Peyer's patch (tissue), 4 donors: ENCODE measurements at regions not wholly inside any gene's neighbourhood (a gene's known extent, or its start where the extent isn't known, plus 50 kb on each side); places are given as distances from the start of the nearest gene placed in this dataset.

Experiments used
- DNase-seq, 3 donors: peaks; one replicate each; pipeline ENCODE4 v3.0.0-alpha.2; 2017 to 2019
- H3K27ac ChIP-seq, 4 donors: fragments of 200-600 bp; sonication (generic); one replicate each; pipeline ENCODE4 v1.5.1; 2016 to 2019
- H3K27me3 ChIP-seq, 2 donors: fragments of 200-600 bp; sonication (generic); one replicate each; pipeline ENCODE4 v1.5.1; 2019
- H3K36me3 ChIP-seq, 3 donors: fragments of 200-600 bp; sonication (generic); one replicate each; pipeline ENCODE4 v1.5.1; 2016 to 2019
- H3K4me1 ChIP-seq, 4 donors: fragments of 200-600 bp; sonication (generic); one replicate each; pipeline ENCODE4 v1.5.1; 2016 to 2019
- H3K4me3 ChIP-seq, 4 donors: fragments of 200-600 bp; sonication (generic); 1 replicate in 3 of 4; 2 replicates in 1 of 4; pipeline ENCODE4 v1.5.1; 2016 to 2019; ENCODE audit warnings: mild to moderate bottlenecking in 1 of 4
- H3K9me3 ChIP-seq, 4 donors: fragments of 200-600 bp; sonication (generic); one replicate each; pipeline ENCODE4 v1.5.1; 2016 to 2019; ENCODE audit warnings: mild to moderate bottlenecking in 1 of 4
- CTCF ChIP-seq, 6 experiments: fragments of 450-650 bp in 4 of 6; fragments of 200-600 bp in 2 of 6; sonication (generic) in 1 of 6; IDR thresholded peaks; one replicate each; pipeline ENCODE4 v1.5.1; 2017 to 2019; ENCODE audit warnings: antibody characterized with exemption in 6 of 6, mild to moderate bottlenecking in 3 of 6, moderate library complexity in 1 of 6
- POLR2A ChIP-seq, 2 donors: fragments of 450-650 bp; IDR thresholded peaks; one replicate each; pipeline ENCODE4 v1.5.1; 2017; ENCODE audit warnings: antibody characterized with exemption in 2 of 2, mild to moderate bottlenecking in 2 of 2, moderate library complexity in 2 of 2

- Histone ChIP-seq H3K9me3 (no peaks in the 10 kb centered on the region), H3K36me3 (no peaks in the 10 kb centered on the region), H3K4me1 (no peaks in the 10 kb centered on the region), H3K27ac (no peak overlapping the region), H3K4me3 (no peak overlapping the region), H3K27me3 (no peaks in the 10 kb centered on the region)
- no peak for DNase-seq
- TF ChIP-seq POLR2A (IDR thresholded peaks at IDR 0.05) (no peak), CTCF (IDR thresholded peaks at IDR 0.05) (no peak)
Observed at GRCh38 chr4:100816436-100817045, 298.7 kb upstream of the EMCN start.

GRCh38 chr4:100811046-100811445 lies 293.2 kb upstream of the EMCN start:
- Histone ChIP-seq H3K27me3 (no peaks in the 10 kb centered on the region), H3K4me1 (no peaks in the 10 kb centered on the region), H3K27ac (no peak overlapping the region), H3K9me3 (no peaks in the 10 kb centered on the region), H3K36me3 (no peaks in the 10 kb centered on the region), H3K4me3 (no peak overlapping the region)
- TF ChIP-seq POLR2A (IDR thresholded peaks at IDR 0.05) = no peak
- no peak for DNase-seq

GRCh38 chr4:100809506-100809905 lies 291.7 kb upstream of the EMCN start:
- Histone ChIP-seq H3K36me3 (no peaks in the 10 kb centered on the region), H3K27me3 (no peaks in the 10 kb centered on the region), H3K9me3 (no peaks in the 10 kb centered on the region), H3K4me1 (no peaks in the 10 kb centered on the region), H3K4me3 (no peak overlapping the region), H3K27ac (no peak overlapping the region)
- DNase-seq = no peak
- TF ChIP-seq CTCF (IDR thresholded peaks at IDR 0.05) = no peak
- no peak for TF ChIP-seq POLR2A (IDR thresholded peaks at IDR 0.05)

- Histone ChIP-seq H3K4me3 (no peak overlapping the region), H3K4me1 (no peaks in the 10 kb centered on the region), H3K27me3 (no peaks in the 10 kb centered on the region), H3K36me3 (no peaks in the 10 kb centered on the region), H3K27ac (no peak overlapping the region), H3K9me3 (no peaks in the 10 kb centered on the region)
- TF ChIP-seq POLR2A (IDR thresholded peaks at IDR 0.05) (no peak), CTCF (IDR thresholded peaks at IDR 0.05) (no peak)
- DNase-seq = no peak
Observed at GRCh38 chr4:100806988-100807387, 289.2 kb upstream of the EMCN start.

DNA sequence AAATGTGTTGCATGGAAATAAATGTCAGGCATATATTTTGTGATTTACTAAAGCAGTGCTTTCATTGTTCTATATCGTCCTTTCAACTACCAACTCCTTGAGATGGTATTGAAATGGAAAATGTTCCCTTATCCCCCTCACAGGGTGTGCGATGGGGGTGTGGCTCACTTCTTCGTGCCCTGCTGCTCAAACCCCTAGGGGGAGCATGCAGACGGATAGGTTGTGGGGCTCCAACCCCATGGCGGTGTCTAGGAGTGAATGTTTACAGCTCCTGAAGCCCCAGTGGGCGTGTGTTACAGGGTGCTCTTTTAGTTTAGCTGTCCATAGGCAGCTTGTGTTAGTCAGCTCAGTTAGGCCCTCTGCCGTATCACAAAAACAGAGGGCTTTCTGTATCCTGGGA lies 287.7 kb upstream of the EMCN start:
- Histone ChIP-seq H3K9me3 (no peaks in the 10 kb centered on the region), H3K36me3 (no peaks in the 10 kb centered on the region), H3K4me1 (no peaks in the 10 kb centered on the region), H3K27me3 (no peaks in the 10 kb centered on the region), H3K27ac (no peak overlapping the region), H3K4me3 (no peak overlapping the region)
- TF ChIP-seq CTCF (IDR thresholded peaks at IDR 0.05) = no peak
- TF ChIP-seq POLR2A (IDR thresholded peaks at IDR 0.05) = no peak
- DNase-seq = no peak

DNA sequence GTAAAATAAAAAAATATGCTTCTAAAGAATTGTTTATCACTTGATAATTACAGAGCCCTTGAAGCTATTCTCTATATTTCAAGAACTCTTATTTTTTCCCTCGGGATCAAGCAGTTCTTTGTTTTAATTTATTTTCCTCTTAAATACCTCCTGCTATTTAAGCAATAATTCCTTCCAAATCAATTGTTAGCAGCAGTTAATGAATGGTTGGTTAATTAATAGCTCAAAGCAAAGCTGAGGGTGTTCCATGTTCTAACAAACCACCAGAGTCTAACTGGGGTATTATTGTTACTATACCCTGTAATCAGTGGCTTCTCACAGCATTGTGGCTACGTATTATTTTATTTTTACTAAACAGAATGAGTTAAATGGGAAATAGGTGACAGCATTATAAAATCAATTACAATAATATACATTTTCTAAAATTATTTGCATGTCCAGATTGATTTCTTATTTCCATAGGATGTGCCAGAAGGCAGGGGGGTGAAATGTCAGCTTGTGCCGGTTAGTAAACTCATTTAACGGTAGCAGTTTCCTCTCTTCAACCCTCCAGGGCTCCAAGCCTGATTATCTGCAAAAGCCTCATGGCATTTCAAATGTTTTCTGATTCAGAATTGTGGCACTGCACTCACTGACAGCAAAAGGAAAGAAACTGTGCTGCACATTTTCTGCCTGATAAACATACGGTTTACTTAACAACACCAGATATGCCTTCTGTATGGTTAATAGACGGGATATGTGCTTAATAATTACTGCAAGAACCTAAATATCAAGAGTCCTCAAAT lies 286.9 kb upstream of the EMCN start:
- Histone ChIP-seq H3K36me3 (no peaks in the 10 kb centered on the region), H3K27me3 (no peaks in the 10 kb centered on the region), H3K27ac (no peak overlapping the region), H3K4me1 (no peaks in the 10 kb centered on the region), H3K4me3 (no peak overlapping the region), H3K9me3 (no peaks in the 10 kb centered on the region)
- TF ChIP-seq POLR2A (IDR thresholded peaks at IDR 0.05) (no peak), CTCF (IDR thresholded peaks at IDR 0.05) (no peak)
- DNase-seq = no peak
